ENCODE measurements at regions not wholly inside any gene's neighbourhood (a gene's known extent, or its start where the extent isn't known, plus 50 kb on each side); places are given as distances from the start of the nearest gene placed in this dataset.

DNA sequence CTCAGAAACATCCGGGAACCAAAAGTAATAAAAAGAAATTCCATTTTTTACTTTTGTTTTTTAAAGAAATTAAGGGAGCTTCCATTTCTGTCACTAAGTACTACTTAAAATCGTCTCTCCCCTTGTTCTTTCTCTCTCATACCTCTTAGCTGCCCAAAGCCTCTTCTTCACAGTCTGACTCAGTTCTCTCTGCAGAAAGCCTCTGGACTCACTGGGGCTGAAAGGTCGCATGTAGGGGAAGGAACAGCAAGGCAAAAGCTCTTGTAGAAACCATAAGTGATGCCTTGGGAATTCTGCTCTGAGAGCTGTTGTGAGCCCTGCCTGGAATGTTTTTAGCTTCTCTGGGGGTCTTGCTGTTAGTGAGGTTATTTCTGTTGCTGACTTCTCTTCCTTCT is 100.8 kb upstream of the RANBP3L start:
- Histone ChIP-seq H4K91ac (ENCODE audit: insufficient read depth, low read depth, low read length) (no peak overlapping the region), H2AFZ (replicated peaks; ENCODE audit: low read length, poor library complexity) (no peak overlapping the region), H3K27ac (ENCODE audit: insufficient read depth, low read length) (no peak overlapping the region), H3K4ac (ENCODE audit: low read depth, low read length) (no peak overlapping the region), H2BK15ac (ENCODE audit: low read depth, low read length) (no peak overlapping the region), H2AK5ac (ENCODE audit: low read depth, low read length) (no peak overlapping the region), H3K9ac (ENCODE audit: low read depth, low read length) (no peak overlapping the region), H3K79me1 (ENCODE audit: low read depth in 1 of 2, low read length in 2 of 2) (no peaks in the 10 kb centered on the region), H3K36me3 (ENCODE audit: control insufficient read depth, insufficient read depth, low read length) (no peaks in the 10 kb centered on the region), H3K9me1 (ENCODE audit: insufficient read depth, low read length) (0 out of 2 replicates have a peak, but pooled peaks cover 3% of the 10 kb centered on the region), H2BK5ac (ENCODE audit: low read depth, low read length, poor library complexity, severe bottlenecking) (no peak overlapping the region), H3K4me1 (ENCODE audit: control insufficient read depth, insufficient read depth, low read length) (no peaks in the 10 kb centered on the region; the same call in 1 of the 2 replicates), H3K56ac (ENCODE audit: extremely low read depth, insufficient read depth, low read length) (no peak overlapping the region), H2BK120ac (ENCODE audit: low read depth, low read length) (no peak overlapping the region), H3K23ac (ENCODE audit: low read depth, low read length) (no peak overlapping the region), H3K27me3 (ENCODE audit: control insufficient read depth, insufficient read depth, low read length) (peaks cover 4% of the 10 kb centered on the region), H4K8ac (ENCODE audit: low read depth in 2 of 2, low read length in 2 of 2) (no peak overlapping the region), H3K9me3 (ENCODE audit: control insufficient read depth, insufficient read depth, low read length) (no peaks in the 10 kb centered on the region), H2BK20ac (ENCODE audit: low read depth, low read length) (no peak overlapping the region), H3K4me2 (ENCODE audit: low read depth, low read length) (no peak overlapping the region), H4K5ac (ENCODE audit: low read depth, low read length) (no peak overlapping the region), H2AK9ac (replicated peaks; ENCODE audit: low read depth, low read length, poor library complexity) (no peak overlapping the region), H3K14ac (replicated peaks; ENCODE audit: low read depth, low read length) (no peak overlapping the region), H3K4me3 (ENCODE audit: insufficient read depth, low read depth, low read length) (no peak overlapping the region), H4K20me1 (ENCODE audit: insufficient read depth, low read length) (no peaks in the 10 kb centered on the region), H3K18ac (ENCODE audit: low read depth, low read length) (no peak overlapping the region)
- no peak for TF ChIP-seq NFE2L2 (IDR thresholded peaks at IDR 0.05; ENCODE audit: low read depth, low read length)
- TF ChIP-seq MAZ (IDR thresholded peaks at IDR 0.05; ENCODE audit: borderline replicate concordance, low read depth, low read length): no peak
- TF ChIP-seq, protein P1, sequence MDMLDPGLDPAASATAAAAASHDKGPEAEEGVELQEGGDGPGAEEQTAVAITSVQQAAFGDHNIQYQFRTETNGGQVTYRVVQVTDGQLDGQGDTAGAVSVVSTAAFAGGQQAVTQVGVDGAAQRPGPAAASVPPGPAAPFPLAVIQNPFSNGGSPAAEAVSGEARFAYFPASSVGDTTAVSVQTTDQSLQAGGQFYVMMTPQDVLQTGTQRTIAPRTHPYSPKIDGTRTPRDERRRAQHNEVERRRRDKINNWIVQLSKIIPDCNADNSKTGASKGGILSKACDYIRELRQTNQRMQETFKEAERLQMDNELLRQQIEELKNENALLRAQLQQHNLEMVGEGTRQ (IDR thresholded peaks at IDR 0.05; ENCODE audit: low read depth, low read length): no peak
- TF ChIP-seq, protein P2, sequence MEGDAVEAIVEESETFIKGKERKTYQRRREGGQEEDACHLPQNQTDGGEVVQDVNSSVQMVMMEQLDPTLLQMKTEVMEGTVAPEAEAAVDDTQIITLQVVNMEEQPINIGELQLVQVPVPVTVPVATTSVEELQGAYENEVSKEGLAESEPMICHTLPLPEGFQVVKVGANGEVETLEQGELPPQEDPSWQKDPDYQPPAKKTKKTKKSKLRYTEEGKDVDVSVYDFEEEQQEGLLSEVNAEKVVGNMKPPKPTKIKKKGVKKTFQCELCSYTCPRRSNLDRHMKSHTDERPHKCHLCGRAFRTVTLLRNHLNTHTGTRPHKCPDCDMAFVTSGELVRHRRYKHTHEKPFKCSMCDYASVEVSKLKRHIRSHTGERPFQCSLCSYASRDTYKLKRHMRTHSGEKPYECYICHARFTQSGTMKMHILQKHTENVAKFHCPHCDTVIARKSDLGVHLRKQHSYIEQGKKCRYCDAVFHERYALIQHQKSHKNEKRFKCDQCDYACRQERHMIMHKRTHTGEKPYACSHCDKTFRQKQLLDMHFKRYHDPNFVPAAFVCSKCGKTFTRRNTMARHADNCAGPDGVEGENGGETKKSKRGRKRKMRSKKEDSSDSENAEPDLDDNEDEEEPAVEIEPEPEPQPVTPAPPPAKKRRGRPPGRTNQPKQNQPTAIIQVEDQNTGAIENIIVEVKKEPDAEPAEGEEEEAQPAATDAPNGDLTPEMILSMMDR (conservative IDR thresholded peaks at IDR 0.05; ENCODE audit: low read depth, low read length): no peak
- dilution Hi-C loops (cut with HindIII; ENCODE audit: low sequenced_read_pairs, unreplicated experiment): no loop called here
- ATAC-seq (ENCODE audit: low read depth): no peak
- POLR2A ChIA-PET (ENCODE audit: unreplicated experiment): no interaction called here
- intact Hi-C loops (cut with micrococcal nuclease): no loop called here
- DNase-seq: no peak
- BruUV-seq (replicated peaks): no TSS peak
- WGBS, 2 experiments (ENCODE audit: extremely low coverage in 2 of 2, insufficient read length in 1 of 2): no CpG with 5 or more reads among the region's 3 CpGs
- CTCF ChIA-PET: no interaction called here
- in situ Hi-C loops (cut with MboI; ENCODE audit: low sequenced_read_pairs): no loop called here

Data from IMR-90 (cell line).